ENCODE measurements at regions not wholly inside any gene's neighbourhood (a gene's known extent, or its start where the extent isn't known, plus 50 kb on each side); places are given as distances from the start of the nearest gene placed in this dataset.

DNA sequence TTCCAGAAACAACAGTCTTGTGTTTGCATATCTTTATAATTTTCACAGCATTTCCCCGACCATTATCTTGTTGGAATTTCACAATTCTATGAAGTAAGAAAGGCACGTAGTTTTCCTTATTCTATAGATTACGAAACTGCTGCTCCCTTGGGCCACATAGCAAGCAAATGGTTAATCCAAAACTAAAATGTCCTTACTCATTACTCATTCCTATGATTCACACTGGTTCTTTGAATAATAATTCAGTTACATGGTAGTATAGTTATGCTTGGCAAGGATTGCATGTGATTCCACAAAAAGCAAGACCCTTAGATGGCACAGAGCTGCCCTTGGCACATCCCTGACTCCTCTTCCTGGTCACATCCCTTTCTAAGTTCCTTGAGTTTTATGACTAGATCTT is 51.2 kb downstream of the OR13H1 start:
- H3K9me3 ChIP-seq (ENCODE audit: control insufficient read depth, low read length): no peaks in the 10 kb centered on the region
- H3K4me1 ChIP-seq (ENCODE audit: control insufficient read depth, insufficient read depth, low read length, poor library complexity, severe bottlenecking): no peaks in the 10 kb centered on the region
- no peak overlapping the region for H3K27ac ChIP-seq (ENCODE audit: insufficient read depth, low read length, poor library complexity, severe bottlenecking)
- DNase-seq: no peak
- no peak overlapping the region for H3K4me3 ChIP-seq (ENCODE audit: insufficient read depth, low read depth, low read length, poor library complexity, severe bottlenecking)
- H3K36me3 ChIP-seq (ENCODE audit: control insufficient read depth, insufficient read depth, low read length): no peaks in the 10 kb centered on the region
- no peaks in the 10 kb centered on the region for H3K27me3 ChIP-seq (replicated peaks; ENCODE audit: control insufficient read depth, insufficient read depth, low read length, poor library complexity, severe bottlenecking)

DNA sequence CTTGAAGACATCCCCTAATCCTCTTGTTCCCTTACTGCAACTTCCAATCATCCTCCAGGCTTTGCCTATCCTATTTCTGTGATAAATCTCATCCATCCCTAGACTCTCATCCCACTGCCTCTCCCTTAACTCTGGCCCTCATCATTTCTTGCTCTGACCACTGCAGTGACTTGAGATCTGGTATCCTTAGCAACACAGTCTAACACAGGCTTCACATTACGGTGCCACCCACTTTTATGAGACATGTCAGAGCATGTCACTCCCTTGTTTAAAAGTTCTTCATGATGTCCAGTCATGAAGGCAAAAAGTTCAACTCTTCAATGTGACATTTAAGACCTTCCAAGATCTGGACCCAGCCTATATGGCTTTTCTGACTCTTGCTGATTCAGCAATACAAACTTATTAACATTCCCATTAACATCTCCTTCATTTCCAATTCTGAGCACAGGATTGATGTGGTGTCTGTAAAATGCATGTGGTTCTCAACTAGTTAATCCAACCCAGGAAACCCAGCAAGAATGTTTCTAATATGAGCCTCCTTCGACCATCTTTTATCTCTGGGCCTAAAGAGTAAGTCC is 64.0 kb downstream of the OR13H1 start:
- no peaks in the 10 kb centered on the region for H3K27me3 ChIP-seq (replicated peaks; ENCODE audit: control insufficient read depth, insufficient read depth, low read length, poor library complexity, severe bottlenecking)
- H3K9me3 ChIP-seq (ENCODE audit: control insufficient read depth, low read length): no peaks in the 10 kb centered on the region
- DNase-seq: no peak
- H3K4me3 ChIP-seq (ENCODE audit: insufficient read depth, low read depth, low read length, poor library complexity, severe bottlenecking): no peak overlapping the region
- H3K27ac ChIP-seq (ENCODE audit: insufficient read depth, low read length, poor library complexity, severe bottlenecking): no peak overlapping the region
- no peaks in the 10 kb centered on the region for H3K4me1 ChIP-seq (ENCODE audit: control insufficient read depth, insufficient read depth, low read length, poor library complexity, severe bottlenecking)
- H3K36me3 ChIP-seq (ENCODE audit: control insufficient read depth, insufficient read depth, low read length): no peaks in the 10 kb centered on the region

DNA sequence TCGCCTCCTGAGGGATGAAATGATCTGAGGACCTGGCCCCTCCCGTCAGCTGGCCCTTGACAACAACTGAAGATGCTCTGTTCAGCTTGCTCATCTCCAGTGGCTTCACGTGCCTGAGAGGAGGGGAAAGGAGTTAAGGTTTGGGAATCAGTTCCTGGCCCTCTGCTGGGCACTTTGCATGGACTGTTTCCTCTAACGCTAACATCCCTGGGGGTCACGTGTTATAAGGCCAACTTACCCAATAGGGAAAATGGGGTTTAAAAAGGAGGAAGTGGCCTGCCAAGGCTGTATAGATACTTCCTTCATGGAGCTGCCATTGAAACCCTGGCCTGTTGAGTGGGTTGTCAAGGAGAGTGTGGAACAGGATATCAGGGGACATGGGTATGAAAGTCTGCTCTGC is 65.6 kb downstream of the OR13H1 start:
- H3K27me3 ChIP-seq (replicated peaks; ENCODE audit: control insufficient read depth, insufficient read depth, low read length, poor library complexity, severe bottlenecking): no peaks in the 10 kb centered on the region
- no peaks in the 10 kb centered on the region for H3K36me3 ChIP-seq (ENCODE audit: control insufficient read depth, insufficient read depth, low read length)
- no peak overlapping the region for H3K4me3 ChIP-seq (ENCODE audit: insufficient read depth, low read depth, low read length, poor library complexity, severe bottlenecking)
- no peak overlapping the region for H3K27ac ChIP-seq (ENCODE audit: insufficient read depth, low read length, poor library complexity, severe bottlenecking)
- no peaks in the 10 kb centered on the region for H3K9me3 ChIP-seq (ENCODE audit: control insufficient read depth, low read length)
- no peaks in the 10 kb centered on the region for H3K4me1 ChIP-seq (ENCODE audit: control insufficient read depth, insufficient read depth, low read length, poor library complexity, severe bottlenecking)
- DNase-seq: no peak

DNA sequence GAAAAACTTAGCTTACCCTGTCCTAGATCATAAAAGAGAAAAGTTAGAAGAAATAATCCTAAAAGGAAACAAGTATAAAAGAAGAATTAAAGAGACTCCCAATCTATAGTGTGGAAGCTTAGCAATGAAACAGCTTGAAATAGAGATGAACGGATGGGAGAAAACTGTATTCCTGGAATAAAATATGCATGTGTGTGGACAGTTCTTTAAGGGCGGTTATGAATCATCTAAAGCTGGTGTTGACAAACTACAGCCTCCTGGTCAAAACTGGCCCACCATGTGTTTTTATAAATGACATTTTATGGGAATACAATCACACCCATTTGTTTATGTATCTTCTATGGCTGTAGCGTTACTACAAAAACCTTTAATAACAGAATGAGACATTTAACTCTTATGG is 69.4 kb downstream of the OR13H1 start:
- no peak for DNase-seq
- Histone ChIP-seq H3K4me1 (ENCODE audit: control insufficient read depth, insufficient read depth, low read length, poor library complexity, severe bottlenecking) (no peaks in the 10 kb centered on the region), H3K36me3 (ENCODE audit: control insufficient read depth, insufficient read depth, low read length) (no peaks in the 10 kb centered on the region), H3K9me3 (ENCODE audit: control insufficient read depth, low read length) (no peaks in the 10 kb centered on the region), H3K27me3 (replicated peaks; ENCODE audit: control insufficient read depth, insufficient read depth, low read length, poor library complexity, severe bottlenecking) (no peaks in the 10 kb centered on the region), H3K4me3 (ENCODE audit: insufficient read depth, low read depth, low read length, poor library complexity, severe bottlenecking) (no peak overlapping the region), H3K27ac (ENCODE audit: insufficient read depth, low read length, poor library complexity, severe bottlenecking) (no peak overlapping the region)

DNA sequence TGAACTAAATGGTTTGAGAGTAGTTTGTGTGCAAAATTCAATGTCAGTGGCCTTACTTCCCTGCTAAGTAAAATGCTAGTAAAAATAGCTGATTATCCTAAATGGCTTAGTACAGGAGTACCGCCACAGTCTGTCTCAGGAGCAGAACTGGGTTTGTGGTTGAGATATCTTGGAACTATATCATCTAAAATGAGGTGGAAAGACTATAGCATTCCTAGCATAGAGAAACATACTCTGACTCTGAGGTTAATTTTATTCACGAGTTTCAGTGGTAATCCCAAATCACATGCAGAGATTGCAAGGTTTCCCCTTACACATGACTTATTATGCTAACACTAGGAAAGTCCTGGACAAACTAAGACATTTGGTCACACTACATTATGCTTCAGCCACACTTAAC is 70.4 kb downstream of the OR13H1 start:
- no peaks in the 10 kb centered on the region for H3K36me3 ChIP-seq (ENCODE audit: control insufficient read depth, insufficient read depth, low read length)
- no peak overlapping the region for H3K27ac ChIP-seq (ENCODE audit: insufficient read depth, low read length, poor library complexity, severe bottlenecking)
- H3K9me3 ChIP-seq (ENCODE audit: control insufficient read depth, low read length): no peaks in the 10 kb centered on the region
- no peak for DNase-seq
- no peaks in the 10 kb centered on the region for H3K4me1 ChIP-seq (ENCODE audit: control insufficient read depth, insufficient read depth, low read length, poor library complexity, severe bottlenecking)
- no peak overlapping the region for H3K4me3 ChIP-seq (ENCODE audit: insufficient read depth, low read depth, low read length, poor library complexity, severe bottlenecking)
- no peaks in the 10 kb centered on the region for H3K27me3 ChIP-seq (replicated peaks; ENCODE audit: control insufficient read depth, insufficient read depth, low read length, poor library complexity, severe bottlenecking)

DNA sequence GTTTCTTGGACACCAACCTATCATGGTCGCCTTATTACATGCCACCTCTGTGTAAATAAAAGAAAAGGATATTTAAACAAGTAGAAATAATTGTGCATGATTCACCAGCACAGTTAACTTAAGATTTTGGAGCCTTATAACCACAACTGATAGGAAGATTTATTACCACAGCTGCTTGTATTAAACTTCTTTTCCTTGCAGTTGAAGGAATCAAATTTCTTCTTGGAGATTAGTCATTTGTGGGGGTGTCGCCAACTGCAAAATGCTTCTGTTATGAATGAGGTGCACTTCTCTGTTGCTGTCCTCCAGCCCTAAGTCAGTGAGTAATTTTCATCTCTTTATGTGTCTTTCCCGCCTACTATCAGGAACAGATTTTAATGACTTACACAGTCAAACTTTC is 73.3 kb downstream of the OR13H1 start:
- Histone ChIP-seq H3K4me3 (ENCODE audit: insufficient read depth, low read depth, low read length, poor library complexity, severe bottlenecking) (no peak overlapping the region), H3K27ac (ENCODE audit: insufficient read depth, low read length, poor library complexity, severe bottlenecking) (no peak overlapping the region), H3K4me1 (ENCODE audit: control insufficient read depth, insufficient read depth, low read length, poor library complexity, severe bottlenecking) (no peaks in the 10 kb centered on the region), H3K36me3 (ENCODE audit: control insufficient read depth, insufficient read depth, low read length) (no peaks in the 10 kb centered on the region), H3K9me3 (ENCODE audit: control insufficient read depth, low read length) (no peaks in the 10 kb centered on the region), H3K27me3 (replicated peaks; ENCODE audit: control insufficient read depth, insufficient read depth, low read length, poor library complexity, severe bottlenecking) (no peaks in the 10 kb centered on the region)
- no peak for DNase-seq

DNA sequence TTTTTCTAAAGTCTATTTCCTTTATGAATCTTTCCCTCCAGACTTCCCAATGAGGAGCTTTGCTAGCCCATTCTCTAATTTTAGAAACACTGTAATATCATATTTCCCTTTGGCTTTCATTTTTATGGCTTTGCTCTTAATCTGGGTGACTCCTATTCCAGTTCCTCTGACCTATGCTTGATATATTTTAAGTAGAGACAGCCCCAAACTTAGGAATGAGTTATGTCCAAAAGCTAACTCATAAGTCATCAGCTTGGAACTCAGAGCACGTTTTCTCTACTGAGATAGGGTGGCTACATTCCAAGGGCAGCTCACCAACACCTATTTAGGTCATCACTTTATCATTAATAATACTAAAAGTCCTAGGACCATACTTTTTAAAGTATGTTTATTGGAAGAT is 77.8 kb downstream of the OR13H1 start:
- no peaks in the 10 kb centered on the region for H3K9me3 ChIP-seq (ENCODE audit: control insufficient read depth, low read length)
- no peaks in the 10 kb centered on the region for H3K36me3 ChIP-seq (ENCODE audit: control insufficient read depth, insufficient read depth, low read length)
- no peak for DNase-seq
- H3K4me1 ChIP-seq (ENCODE audit: control insufficient read depth, insufficient read depth, low read length, poor library complexity, severe bottlenecking): no peaks in the 10 kb centered on the region
- H3K27me3 ChIP-seq (replicated peaks; ENCODE audit: control insufficient read depth, insufficient read depth, low read length, poor library complexity, severe bottlenecking): peaks cover 6% of the 10 kb centered on the region
- H3K27ac ChIP-seq (ENCODE audit: insufficient read depth, low read length, poor library complexity, severe bottlenecking): no peak overlapping the region
- H3K4me3 ChIP-seq (ENCODE audit: insufficient read depth, low read depth, low read length, poor library complexity, severe bottlenecking): no peak overlapping the region

DNA sequence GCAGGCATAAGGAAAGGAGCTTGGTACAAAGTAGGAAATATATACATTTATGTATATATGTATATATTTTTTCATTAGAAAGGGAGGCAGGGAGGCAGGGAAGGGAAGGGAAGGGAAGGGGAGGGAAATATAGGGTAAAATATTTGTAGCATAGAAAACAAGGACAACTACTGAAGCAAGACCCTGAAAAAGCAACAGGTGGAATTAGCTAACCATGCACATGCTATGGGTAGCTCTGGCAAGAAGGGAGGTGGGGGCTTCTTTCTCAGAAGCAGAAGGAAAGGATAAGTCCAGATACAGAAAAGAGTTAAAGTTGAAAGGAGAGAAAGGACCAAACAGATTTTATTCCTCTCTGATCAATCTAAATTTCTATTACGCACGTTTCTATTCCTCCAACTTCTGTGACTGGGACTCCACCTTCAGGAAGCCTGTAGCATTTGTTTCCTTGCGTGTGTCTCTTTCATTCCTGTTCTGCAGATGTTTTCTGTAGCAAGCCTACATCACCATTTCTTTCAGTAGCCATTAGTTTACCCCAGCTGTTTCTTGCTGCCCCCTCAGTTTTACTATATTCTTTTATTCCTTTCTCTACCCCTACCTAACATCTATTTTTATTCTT is 82.9 kb downstream of the OR13H1 start:
- Histone ChIP-seq H3K9me3 (ENCODE audit: control insufficient read depth, low read length) (no peaks in the 10 kb centered on the region), H3K27ac (ENCODE audit: insufficient read depth, low read length, poor library complexity, severe bottlenecking) (no peak overlapping the region), H3K4me1 (ENCODE audit: control insufficient read depth, insufficient read depth, low read length, poor library complexity, severe bottlenecking) (no peaks in the 10 kb centered on the region), H3K4me3 (ENCODE audit: insufficient read depth, low read depth, low read length, poor library complexity, severe bottlenecking) (no peak overlapping the region), H3K27me3 (replicated peaks; ENCODE audit: control insufficient read depth, insufficient read depth, low read length, poor library complexity, severe bottlenecking) (peaks cover 6% of the 10 kb centered on the region), H3K36me3 (ENCODE audit: control insufficient read depth, insufficient read depth, low read length) (no peaks in the 10 kb centered on the region)
- DNase-seq: no peak

DNA sequence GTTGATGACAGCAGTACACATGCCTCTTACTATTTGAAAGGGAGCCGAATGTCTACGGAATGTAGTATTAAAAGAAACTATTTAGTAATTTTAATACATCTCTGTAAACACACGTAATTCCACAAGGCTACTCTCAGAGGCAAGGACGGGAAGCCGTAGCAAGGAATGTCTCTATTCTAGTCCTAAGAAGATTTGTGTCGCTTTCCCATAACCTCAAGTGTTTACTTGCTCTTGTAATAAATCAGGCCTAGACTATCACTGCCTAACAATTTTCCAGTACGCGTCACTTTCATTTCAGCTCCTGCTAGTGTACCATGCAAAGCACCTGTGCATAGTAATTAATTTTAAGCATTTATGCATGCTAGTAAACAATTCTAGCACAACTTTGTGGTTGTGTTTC is 86.7 kb downstream of the OR13H1 start:
- H3K36me3 ChIP-seq (ENCODE audit: control insufficient read depth, insufficient read depth, low read length): no peaks in the 10 kb centered on the region
- H3K9me3 ChIP-seq (ENCODE audit: control insufficient read depth, low read length): no peaks in the 10 kb centered on the region
- no peaks in the 10 kb centered on the region for H3K4me1 ChIP-seq (ENCODE audit: control insufficient read depth, insufficient read depth, low read length, poor library complexity, severe bottlenecking)
- H3K27me3 ChIP-seq (replicated peaks; ENCODE audit: control insufficient read depth, insufficient read depth, low read length, poor library complexity, severe bottlenecking): no peaks in the 10 kb centered on the region
- no peak overlapping the region for H3K27ac ChIP-seq (ENCODE audit: insufficient read depth, low read length, poor library complexity, severe bottlenecking)
- H3K4me3 ChIP-seq (ENCODE audit: insufficient read depth, low read depth, low read length, poor library complexity, severe bottlenecking): no peak overlapping the region
- DNase-seq: no peak

DNA sequence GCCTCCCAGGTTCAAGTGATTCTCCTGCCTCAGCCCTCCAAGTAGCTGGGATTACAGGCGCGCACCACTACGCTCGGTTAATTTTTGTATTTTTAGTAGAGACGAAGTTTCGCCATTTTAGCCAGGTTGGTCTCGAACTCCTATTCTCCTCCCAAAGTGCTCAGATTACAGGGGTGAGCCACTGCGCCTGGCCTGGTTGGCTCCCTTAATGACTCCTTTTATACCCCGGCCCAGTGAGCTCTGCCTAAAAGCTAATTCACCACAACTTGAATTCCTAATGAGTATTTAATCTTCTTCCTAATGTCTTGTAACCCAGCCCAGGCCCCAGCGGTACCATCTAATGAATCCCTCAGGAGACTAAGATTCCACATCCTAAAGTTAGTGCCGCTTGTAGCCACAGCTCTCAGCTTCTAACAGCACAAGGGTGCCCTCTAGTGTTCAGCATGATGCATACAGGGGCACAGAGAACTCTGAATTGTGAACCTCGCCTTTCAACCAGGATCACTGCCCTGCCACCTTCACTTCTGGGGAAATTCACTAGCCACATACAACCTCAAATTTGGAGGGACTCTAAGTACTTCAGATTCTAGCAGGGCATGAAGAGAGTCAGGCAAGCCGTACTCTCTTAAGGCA is 89.5 kb downstream of the OR13H1 start:
- H3K27ac ChIP-seq (ENCODE audit: insufficient read depth, low read length, poor library complexity, severe bottlenecking): no peak overlapping the region
- no peaks in the 10 kb centered on the region for H3K27me3 ChIP-seq (replicated peaks; ENCODE audit: control insufficient read depth, insufficient read depth, low read length, poor library complexity, severe bottlenecking)
- peak in 1 of 3 donors; percentile 1 for DNase-seq

More for the DNA sequence above, 89.5 kb downstream of the OR13H1 start:
- no peaks in the 10 kb centered on the region for H3K36me3 ChIP-seq (ENCODE audit: control insufficient read depth, insufficient read depth, low read length)
- no peak overlapping the region for H3K4me3 ChIP-seq (ENCODE audit: insufficient read depth, low read depth, low read length, poor library complexity, severe bottlenecking)
- H3K9me3 ChIP-seq (ENCODE audit: control insufficient read depth, low read length): no peaks in the 10 kb centered on the region
- H3K4me1 ChIP-seq (ENCODE audit: control insufficient read depth, insufficient read depth, low read length, poor library complexity, severe bottlenecking): no peaks in the 10 kb centered on the region
